ENCODE measurements at regions not wholly inside any gene's neighbourhood (a gene's known extent, or its start where the extent isn't known, plus 50 kb on each side); places are given as distances from the start of the nearest gene placed in this dataset.

DNA sequence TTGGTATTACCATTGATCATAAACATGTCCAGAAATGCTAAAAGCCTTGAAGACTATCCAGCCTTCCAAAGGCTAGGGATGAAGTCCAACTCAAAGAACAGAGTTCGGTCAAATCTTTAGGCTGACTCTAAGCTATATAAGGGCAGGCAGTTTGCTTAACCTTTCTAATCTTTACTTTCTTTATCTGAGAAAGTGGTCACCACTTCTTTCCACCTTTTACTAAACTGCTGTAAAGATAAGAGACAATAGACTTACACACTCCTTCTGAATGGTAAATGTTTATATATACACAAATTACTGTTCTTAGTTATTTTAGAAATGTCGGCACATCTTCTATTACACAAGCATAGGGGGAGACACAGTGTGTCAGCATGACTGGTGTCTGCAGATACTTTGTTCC is 100.4 kb downstream of the NREP start:
- Histone ChIP-seq H3K36me3 (no peaks in the 10 kb centered on the region), H3K27me3 (no peaks in the 10 kb centered on the region), H3K9me3 (no peaks in the 10 kb centered on the region), H3K4me1 (peaks cover 0 to 8% (median 0%) of the 10 kb centered on the region in 3 donors), H3K27ac (no peak overlapping the region), H3K4me3 (no peak overlapping the region)
- intact Hi-C loops (cut with DNase I) = no loop called here
- ATAC-seq (no peak), DNase-seq (no peak), FAIRE-seq (no peak)
- 64 to 73% methylated on average over 2 of the region's 2 CpGs for WGBS, 2 donors
- TF ChIP-seq, protein P1, sequence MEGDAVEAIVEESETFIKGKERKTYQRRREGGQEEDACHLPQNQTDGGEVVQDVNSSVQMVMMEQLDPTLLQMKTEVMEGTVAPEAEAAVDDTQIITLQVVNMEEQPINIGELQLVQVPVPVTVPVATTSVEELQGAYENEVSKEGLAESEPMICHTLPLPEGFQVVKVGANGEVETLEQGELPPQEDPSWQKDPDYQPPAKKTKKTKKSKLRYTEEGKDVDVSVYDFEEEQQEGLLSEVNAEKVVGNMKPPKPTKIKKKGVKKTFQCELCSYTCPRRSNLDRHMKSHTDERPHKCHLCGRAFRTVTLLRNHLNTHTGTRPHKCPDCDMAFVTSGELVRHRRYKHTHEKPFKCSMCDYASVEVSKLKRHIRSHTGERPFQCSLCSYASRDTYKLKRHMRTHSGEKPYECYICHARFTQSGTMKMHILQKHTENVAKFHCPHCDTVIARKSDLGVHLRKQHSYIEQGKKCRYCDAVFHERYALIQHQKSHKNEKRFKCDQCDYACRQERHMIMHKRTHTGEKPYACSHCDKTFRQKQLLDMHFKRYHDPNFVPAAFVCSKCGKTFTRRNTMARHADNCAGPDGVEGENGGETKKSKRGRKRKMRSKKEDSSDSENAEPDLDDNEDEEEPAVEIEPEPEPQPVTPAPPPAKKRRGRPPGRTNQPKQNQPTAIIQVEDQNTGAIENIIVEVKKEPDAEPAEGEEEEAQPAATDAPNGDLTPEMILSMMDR (IDR thresholded peaks at IDR 0.05) = no peak

DNA sequence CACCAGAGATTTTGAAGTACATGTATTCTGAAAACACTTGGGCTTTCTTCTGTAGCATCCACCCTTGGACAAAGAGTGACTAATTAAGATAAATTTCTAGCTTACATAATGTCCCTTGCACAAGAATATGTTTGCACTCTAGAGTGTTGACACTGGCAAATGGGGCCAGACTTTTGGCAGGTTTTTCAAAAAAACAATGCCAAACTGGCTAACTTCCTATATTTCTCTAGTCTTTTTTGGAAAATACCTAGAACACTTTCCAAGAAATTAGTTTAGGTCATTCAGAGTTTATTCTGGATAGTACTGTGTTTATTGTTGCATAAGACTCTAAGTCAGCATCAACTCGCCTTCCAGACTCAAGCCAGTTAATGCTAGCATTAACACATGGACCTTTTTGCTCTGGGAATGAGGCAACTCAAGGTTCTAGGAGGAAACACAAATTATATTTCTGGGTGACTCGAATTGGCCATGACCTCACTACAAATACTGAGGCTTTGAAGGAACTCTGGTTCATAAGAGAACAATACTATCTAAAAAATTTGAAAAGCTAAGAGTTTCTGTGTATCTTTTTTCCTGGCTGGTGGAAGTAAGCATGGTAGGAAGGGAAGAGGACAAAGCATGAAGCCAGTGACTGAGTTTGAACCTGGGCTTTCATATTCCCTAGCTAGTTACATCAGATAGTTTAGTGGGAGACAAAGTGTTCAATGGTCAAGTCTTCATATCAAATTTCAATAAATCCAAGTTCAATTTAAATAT is 101.6 kb downstream of the NREP start:
- no peak overlapping the region for H3K4me3 ChIP-seq
- ATAC-seq = peak; percentile 93 to 95 (median 94)
- peak in 3 of 6 donors; percentile 28 to 48 (median 48) for DNase-seq
- no peaks in the 10 kb centered on the region for H3K27me3 ChIP-seq
- H3K9me3 ChIP-seq = no peaks in the 10 kb centered on the region
- H3K4me1 ChIP-seq = peaks cover 0 to 8% (median 0%) of the 10 kb centered on the region in 3 donors
- intact Hi-C loops (cut with DNase I) = no loop called here
- H3K36me3 ChIP-seq = no peaks in the 10 kb centered on the region
- WGBS, 2 donors = 25 to 27% methylated on average over 2 of the region's 2 CpGs
- TF ChIP-seq, protein P1 (IDR thresholded peaks at IDR 0.05) = no peak
- H3K27ac ChIP-seq = peak overlapping the region in 2 of 4 donors; percentile 7 to 42
- FAIRE-seq = no peak

DNA sequence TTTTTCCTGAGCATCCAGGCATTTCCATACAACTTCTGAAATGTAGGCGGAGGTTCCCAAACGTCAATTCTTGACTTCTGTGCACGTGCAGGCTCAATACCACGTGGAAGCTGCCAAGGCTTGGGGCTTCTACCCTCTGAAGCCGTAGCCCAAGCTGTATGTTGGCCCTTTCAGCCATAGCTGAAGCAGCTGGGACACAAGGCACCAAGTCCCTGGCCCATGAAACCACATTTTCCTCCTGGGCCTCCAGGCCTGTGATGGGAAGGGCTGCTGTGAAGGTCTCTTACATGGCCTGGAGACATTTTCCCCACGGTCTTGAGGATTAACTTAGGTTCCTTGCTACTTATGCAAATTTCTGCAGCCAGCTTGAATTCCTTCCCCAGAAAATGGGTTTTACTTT is 103.6 kb downstream of the NREP start:
- TF ChIP-seq, protein P1 (IDR thresholded peaks at IDR 0.05) = no peak
- Histone ChIP-seq H3K9me3 (no peaks in the 10 kb centered on the region), H3K4me1 (peaks cover 0 to 8% (median 0%) of the 10 kb centered on the region in 3 donors), H3K27ac (no peak overlapping the region), H3K4me3 (no peak overlapping the region), H3K27me3 (no peaks in the 10 kb centered on the region), H3K36me3 (no peaks in the 10 kb centered on the region)
- 89 to 94% methylated on average over 6 of the region's 6 CpGs for WGBS, 2 donors
- intact Hi-C loops (cut with DNase I) = no loop called here
- FAIRE-seq (no peak), DNase-seq (no peak), ATAC-seq (no peak)

DNA sequence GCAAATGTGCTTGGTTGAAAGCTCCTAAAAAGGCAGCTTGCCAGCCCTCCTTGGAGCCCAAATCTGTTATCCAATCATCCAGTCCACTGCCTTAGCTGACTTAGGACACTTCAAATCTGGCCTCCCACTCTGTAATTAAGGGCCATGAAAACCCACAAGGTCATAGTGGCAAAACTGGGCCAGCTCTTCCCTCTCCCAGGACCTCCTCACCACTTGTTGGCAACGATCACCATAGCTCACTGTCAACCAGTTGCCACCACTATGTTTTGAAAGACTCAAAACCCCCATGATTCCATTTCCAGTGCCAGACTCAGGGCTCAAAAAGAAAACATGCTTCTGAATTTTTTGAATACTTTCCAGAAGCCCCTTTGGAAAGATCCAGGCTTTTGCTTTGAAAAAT is 107.5 kb downstream of the NREP start:
- Histone ChIP-seq H3K27me3 (no peaks in the 10 kb centered on the region), H3K27ac (no peak overlapping the region), H3K9me3 (no peaks in the 10 kb centered on the region), H3K4me1 (no peaks in the 10 kb centered on the region), H3K36me3 (no peaks in the 10 kb centered on the region), H3K4me3 (no peak overlapping the region)
- DNase-seq (no peak), FAIRE-seq (no peak), ATAC-seq (no peak)
- intact Hi-C loops (cut with DNase I) = no loop called here
- WGBS, 2 donors = 67 to 74% methylated on average over 1 of the region's 1 CpG
- TF ChIP-seq, protein P1 (IDR thresholded peaks at IDR 0.05) = no peak

DNA sequence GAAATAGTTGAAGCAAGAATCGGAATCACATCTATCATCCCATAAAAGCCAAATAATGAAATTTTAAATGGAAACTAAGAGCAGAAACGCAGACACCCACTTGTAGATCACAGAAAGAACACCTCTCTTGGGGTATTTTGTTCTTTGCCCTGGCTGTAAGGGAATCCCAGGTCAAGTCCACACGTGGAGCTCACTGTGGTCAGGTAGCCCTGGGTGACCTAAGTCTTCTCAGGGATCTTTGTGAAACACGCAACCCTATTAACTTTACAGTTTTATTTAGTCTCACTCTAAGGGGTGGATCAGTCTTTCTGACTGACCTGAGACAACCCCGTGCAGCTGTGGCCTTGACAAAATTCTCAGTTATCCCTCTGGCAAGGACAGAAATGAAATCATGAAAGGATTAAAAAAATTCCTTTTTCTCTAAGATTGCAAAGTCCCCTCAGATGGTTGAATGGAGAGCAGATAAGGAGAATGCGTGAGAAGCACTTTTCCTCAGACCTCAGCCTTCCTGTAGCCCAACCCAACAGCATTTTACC is 111.6 kb downstream of the NREP start:
- DNase-seq (peak in 1 of 6 donors; percentile 5), ATAC-seq (peak in 1 of 4 donors; percentile 46), FAIRE-seq (no peak)
- Histone ChIP-seq H3K27me3 (no peaks in the 10 kb centered on the region), H3K4me1 (no peaks in the 10 kb centered on the region), H3K9me3 (no peaks in the 10 kb centered on the region), H3K36me3 (no peaks in the 10 kb centered on the region), H3K27ac (no peak overlapping the region), H3K4me3 (no peak overlapping the region)
- TF ChIP-seq, protein P1 (IDR thresholded peaks at IDR 0.05) = no peak
- intact Hi-C loops (cut with DNase I) = no loop called here
- WGBS, 2 donors = 58 to 61% methylated on average over 6 of the region's 6 CpGs

Measured in pancreas (tissue), 10 donors.